IMR-90 (cell line): ENCODE measurements at regions not wholly inside any gene's neighbourhood (a gene's known extent, or its start where the extent isn't known, plus 50 kb on each side); places are given as distances from the start of the nearest gene placed in this dataset.

Experiments
- ATAC-seq: fragments of 200-7000 bp; cut with Tn5 transposase; 2 replicates; pipeline ENCODE4 v1.9.1; 2020; ENCODE audit warnings: low read depth, mild to moderate bottlenecking, moderate library complexity
- BruUV-seq: library from RNA; stranded (reverse); fragments of 400-500 nt; replicated peaks from 2 replicates; lab custom pipeline; 2021; lab: Mats Ljungman, UMichigan
- CTCF ChIA-PET: fragments of 300-600 bp; formaldehyde crosslinking; extraction: SDS; loops from one replicate; lab custom pipeline; 2021; ENCODE audit warnings: antibody characterized with exemption; lab: Yijun Ruan, JAX
- POLR2A ChIA-PET: fragments of 300-600 bp; sonication (Branson Sonifier 250); formaldehyde crosslinking; loops from one replicate; lab custom pipeline; 2022; ENCODE audit warnings: antibody characterized with exemption; ENCODE audit not compliant: unreplicated experiment; lab: Charles Lee
- DNase-seq: peaks from one replicate; pipeline ENCODE4 v3.0.0; 2013
- H2AFZ ChIP-seq: replicated peaks from 2 replicates; pipeline ENCODE3; 2013; ENCODE audit warnings: low read length, mild to moderate bottlenecking; ENCODE audit not compliant: poor library complexity
- H2AK5ac ChIP-seq: 2 replicates; pipeline ENCODE4 v1.6.1; 2013; ENCODE audit warnings: low read depth, low read length, inconsistent platforms
- H2AK9ac ChIP-seq: replicated peaks from 2 replicates; pipeline ENCODE3; 2013; ENCODE audit warnings: mild to moderate bottlenecking, low read depth, low read length, moderate library complexity; ENCODE audit not compliant: poor library complexity
- H2BK120ac ChIP-seq: 2 replicates; pipeline ENCODE4 v1.6.1; 2013; ENCODE audit warnings: low read depth, low read length, inconsistent platforms
- H2BK15ac ChIP-seq: 3 replicates; pipeline ENCODE4 v1.6.1; 2013; ENCODE audit warnings: low read depth, low read length, inconsistent platforms
- H2BK20ac ChIP-seq: 2 replicates; pipeline ENCODE4 v1.6.1; 2013; ENCODE audit warnings: low read depth, mild to moderate bottlenecking, inconsistent platforms, low read length, moderate library complexity
- H2BK5ac ChIP-seq: 2 replicates; pipeline ENCODE4 v1.6.1; 2013; ENCODE audit warnings: mild to moderate bottlenecking, low read depth, low read length, inconsistent platforms; ENCODE audit not compliant: poor library complexity, severe bottlenecking
- H3K14ac ChIP-seq: replicated peaks from 2 replicates; pipeline ENCODE4 v1.6.1; 2013; ENCODE audit warnings: low read depth, low read length, inconsistent platforms
- H3K18ac ChIP-seq: 2 replicates; pipeline ENCODE4 v1.6.1; 2013; ENCODE audit warnings: low read depth, low read length, control low read depth
- H3K23ac ChIP-seq: 2 replicates; pipeline ENCODE4 v1.6.1; 2013; ENCODE audit warnings: low read depth, low read length, inconsistent platforms
- H3K27ac ChIP-seq: 2 replicates; pipeline ENCODE4 v1.5.1; 2013; ENCODE audit warnings: mild to moderate bottlenecking, control low read depth, low read length; ENCODE audit not compliant: insufficient read depth
- H3K27me3 ChIP-seq: 2 replicates; pipeline ENCODE4 v1.6.1; 2013; ENCODE audit warnings: low read length; ENCODE audit not compliant: control insufficient read depth, insufficient read depth
- H3K36me3 ChIP-seq: 2 replicates; pipeline ENCODE4 v1.6.1; 2013; ENCODE audit warnings: low read length, mixed read lengths; ENCODE audit not compliant: control insufficient read depth, insufficient read depth
- H3K4ac ChIP-seq: 2 replicates; pipeline ENCODE4 v1.6.1; 2013; ENCODE audit warnings: low read depth, low read length, inconsistent platforms
- H3K4me1 ChIP-seq: 2 replicates; pipeline ENCODE4 v1.6.1; 2013; ENCODE audit warnings: low read length, mixed read lengths; ENCODE audit not compliant: control insufficient read depth, insufficient read depth
- H3K4me2 ChIP-seq: 2 replicates; pipeline ENCODE4 v1.6.1; 2013; ENCODE audit warnings: low read depth, mild to moderate bottlenecking, control low read depth, low read length, moderate library complexity
- H3K4me3 ChIP-seq: 2 replicates; pipeline ENCODE4 v1.5.1; 2013; ENCODE audit warnings: low read depth, mild to moderate bottlenecking, control low read depth, low read length, moderate library complexity; ENCODE audit not compliant: insufficient read depth
- H3K56ac ChIP-seq: 2 replicates; pipeline ENCODE4 v1.6.1; 2013; ENCODE audit warnings: low read length, inconsistent platforms; ENCODE audit not compliant: insufficient read depth; ENCODE audit errors: extremely low read depth
- H3K79me1 ChIP-seq, 2 experiments: 2 replicates each; pipeline ENCODE4 v1.6.1; 2013; ENCODE audit warnings: low read length in 2 of 2, inconsistent platforms in 1 of 2, low read depth in 1 of 2
- H3K9ac ChIP-seq: 2 replicates; pipeline ENCODE4 v1.6.1; 2013; ENCODE audit warnings: low read depth, low read length, control low read depth
- H3K9me1 ChIP-seq: 2 replicates; pipeline ENCODE4 v1.6.1; 2013; ENCODE audit warnings: low read length, inconsistent platforms; ENCODE audit not compliant: insufficient read depth
- H3K9me3 ChIP-seq: 2 replicates; pipeline ENCODE4 v1.6.1; 2013; ENCODE audit warnings: low read length; ENCODE audit not compliant: control insufficient read depth, insufficient read depth
- H4K20me1 ChIP-seq: 2 replicates; pipeline ENCODE4 v1.6.1; 2013; ENCODE audit warnings: low read length, inconsistent platforms; ENCODE audit not compliant: insufficient read depth
- H4K5ac ChIP-seq: 2 replicates; pipeline ENCODE4 v1.6.1; 2013; ENCODE audit warnings: mild to moderate bottlenecking, low read depth, low read length, control low read depth
- H4K8ac ChIP-seq, 2 experiments: 2 replicates each; pipeline ENCODE4 v1.6.1; 2013; ENCODE audit warnings: low read depth in 2 of 2, low read length in 2 of 2, control low read depth in 1 of 2, inconsistent platforms in 1 of 2
- H4K91ac ChIP-seq: 2 replicates; pipeline ENCODE4 v1.6.1; 2013; ENCODE audit warnings: low read depth, low read length, inconsistent platforms; ENCODE audit not compliant: insufficient read depth
- BHLHE40 ChIP-seq: fragments of 150-350 bp; IDR thresholded peaks from 2 replicates; pipeline ENCODE4 v1.6.1; 2016; ENCODE audit warnings: mild to moderate bottlenecking, low read depth, low read length
- CEBPB ChIP-seq: IDR thresholded peaks from 2 replicates; pipeline ENCODE4 v1.6.1; 2012; ENCODE audit warnings: low read depth, low read length, improper control_type of control experiment
- CHD1 ChIP-seq: IDR thresholded peaks from 2 replicates; pipeline ENCODE4 v1.6.1; 2012; ENCODE audit warnings: low read depth, low read length, improper control_type of control experiment
- FOS ChIP-seq: fragments of 150-350 bp; IDR thresholded peaks from 2 replicates; pipeline ENCODE4 v1.6.1; 2016; ENCODE audit warnings: low read depth, low read length
- MAFK ChIP-seq: IDR thresholded peaks from 2 replicates; pipeline ENCODE4 v1.6.1; 2012; ENCODE audit warnings: low read depth, low read length, improper control_type of control experiment
- MAZ ChIP-seq: IDR thresholded peaks from 2 replicates; pipeline ENCODE4 v1.6.1; 2012; ENCODE audit warnings: low read depth, mild to moderate bottlenecking, low read length, improper control_type of control experiment, moderate library complexity, borderline replicate concordance
- MXI1 ChIP-seq: IDR thresholded peaks from 2 replicates; pipeline ENCODE4 v1.6.1; 2012; ENCODE audit warnings: low read depth, mild to moderate bottlenecking, low read length, moderate library complexity, borderline replicate concordance
- POLR2A ChIP-seq: IDR thresholded peaks from 2 replicates; pipeline ENCODE4 v1.6.1; 2012; ENCODE audit warnings: mild to moderate bottlenecking, low read depth, low read length
- RAD21 ChIP-seq: IDR thresholded peaks from 2 replicates; pipeline ENCODE4 v1.6.1; 2012; ENCODE audit warnings: low read length, improper control_type of control experiment
- RCOR1 ChIP-seq: IDR thresholded peaks from 2 replicates; pipeline ENCODE4 v1.6.1; 2012; ENCODE audit warnings: mild to moderate bottlenecking, low read length, improper control_type of control experiment; ENCODE audit not compliant: insufficient replicate concordance
- RFX5 ChIP-seq: IDR thresholded peaks from 2 replicates; pipeline ENCODE4 v1.8.0; 2012; ENCODE audit warnings: low read depth, mild to moderate bottlenecking, low read length, moderate library complexity
- SMC3 ChIP-seq: fragments of 150-350 bp; IDR thresholded peaks from 2 replicates; pipeline ENCODE4 v1.6.1; 2016; ENCODE audit warnings: low read depth, mild to moderate bottlenecking, antibody characterized with exemption, low read length, moderate library complexity
- WGBS, 2 experiments: methylation state at CpG; one replicate each; pipeline versions ENCODE4 v1.1.5 to v1.1.7; 2013; ENCODE audit warnings: missing lambda C conversion rate in 2 of 2; ENCODE audit not compliant: insufficient read length in 1 of 2; ENCODE audit errors: extremely low coverage in 2 of 2; 5-methylcytosine and 5-hydroxymethylcytosine counted together
- dilution Hi-C: fragments of 300-500 bp; cut with HindIII; formaldehyde crosslinking; loops from one replicate; pipeline ENCODE4 v1.14.3; 2018; ENCODE audit warnings: low sequenced_read_pairs; ENCODE audit not compliant: unreplicated experiment
- in situ Hi-C: fragments of 300-500 bp; cut with MboI; formaldehyde crosslinking; loops from 3 replicates; pipeline ENCODE4 v1.14.3; 2019; ENCODE audit warnings: low sequenced_read_pairs, inconsistent platforms, mixed read lengths
- intact Hi-C: fragments of 100-400 bp; cut with micrococcal nuclease; formaldehyde crosslinking; loops from 2 replicates; pipeline ENCODE4 v1.10.0; 2022
- TF ChIP-seq, protein P1 (sequence below): fragments of 150-350 bp; IDR thresholded peaks from 2 replicates; pipeline ENCODE4 v1.6.1; 2016; ENCODE audit warnings: low read depth, mild to moderate bottlenecking, low read length, moderate library complexity, borderline replicate concordance
- TF ChIP-seq, protein P2 (sequence below): conservative IDR thresholded peaks from 2 replicates; pipeline ENCODE4 v1.5.1; 2012; ENCODE audit warnings: mild to moderate bottlenecking, low read depth, low read length, improper control_type of control experiment

DNA sequence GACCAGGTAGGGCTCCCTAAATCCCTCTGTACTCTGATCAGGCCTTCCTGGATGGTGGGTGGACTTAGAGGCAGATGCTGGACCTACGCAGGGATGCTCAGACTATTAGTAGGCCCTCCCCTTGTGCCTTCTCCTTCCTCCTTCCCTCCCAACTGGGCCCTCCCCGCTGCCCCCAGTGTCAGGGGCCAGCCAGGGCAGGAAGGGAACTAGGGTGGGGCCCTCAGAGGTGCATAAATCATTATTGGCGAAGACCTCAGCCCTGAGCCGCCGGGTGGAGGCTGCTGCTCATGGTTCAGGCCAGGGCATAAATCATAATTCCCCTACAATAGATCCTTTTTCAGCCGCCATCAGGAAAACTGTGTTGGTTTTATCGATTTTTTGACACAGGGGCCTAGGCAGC lies 81.4 kb downstream of the MRM1 start:
- no peak overlapping the region for H3K18ac ChIP-seq
- no peak overlapping the region for H3K56ac ChIP-seq
- ATAC-seq (no peak), DNase-seq (no peak)
- no peak overlapping the region for H2BK15ac ChIP-seq
- no peak overlapping the region for H4K8ac ChIP-seq
- H4K5ac ChIP-seq, result no peak overlapping the region
- dilution Hi-C loops, result no loop called here
- H3K4me1 ChIP-seq, result no peaks in the 10 kb centered on the region
- H3K9me1 ChIP-seq, result no peaks in the 10 kb centered on the region
- H2BK20ac ChIP-seq, result no peak overlapping the region
- H3K27me3 ChIP-seq, result peaks cover 14% of the 10 kb centered on the region
- no peak overlapping the region for H4K91ac ChIP-seq
- in situ Hi-C loops, result no loop called here
- H3K36me3 ChIP-seq, result no peaks in the 10 kb centered on the region
- no peak overlapping the region for H2BK5ac ChIP-seq
- no peak overlapping the region for H2AK9ac ChIP-seq
- no peak overlapping the region for H3K4ac ChIP-seq
- no TSS peak for BruUV-seq
- H3K79me1 ChIP-seq, result no peaks in the 10 kb centered on the region
- H3K9ac ChIP-seq, result no peak overlapping the region
- no peaks in the 10 kb centered on the region for H3K9me3 ChIP-seq
- H3K4me3 ChIP-seq, result no peak overlapping the region
- H2BK120ac ChIP-seq, result no peak overlapping the region
- intact Hi-C loops, result no loop called here
- no peak overlapping the region for H2AFZ ChIP-seq
- TF ChIP-seq BHLHE40 (no peak), FOS (no peak), RCOR1 (no peak), CEBPB (no peak), RFX5 (no peak), CHD1 (no peak), MAZ (no peak), SMC3 (no peak), MXI1 (no peak), POLR2A (no peak), MAFK (no peak), RAD21 (no peak)
- TF ChIP-seq, protein P1, sequence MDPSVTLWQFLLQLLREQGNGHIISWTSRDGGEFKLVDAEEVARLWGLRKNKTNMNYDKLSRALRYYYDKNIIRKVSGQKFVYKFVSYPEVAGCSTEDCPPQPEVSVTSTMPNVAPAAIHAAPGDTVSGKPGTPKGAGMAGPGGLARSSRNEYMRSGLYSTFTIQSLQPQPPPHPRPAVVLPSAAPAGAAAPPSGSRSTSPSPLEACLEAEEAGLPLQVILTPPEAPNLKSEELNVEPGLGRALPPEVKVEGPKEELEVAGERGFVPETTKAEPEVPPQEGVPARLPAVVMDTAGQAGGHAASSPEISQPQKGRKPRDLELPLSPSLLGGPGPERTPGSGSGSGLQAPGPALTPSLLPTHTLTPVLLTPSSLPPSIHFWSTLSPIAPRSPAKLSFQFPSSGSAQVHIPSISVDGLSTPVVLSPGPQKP, result no peak
- TF ChIP-seq, protein P2, sequence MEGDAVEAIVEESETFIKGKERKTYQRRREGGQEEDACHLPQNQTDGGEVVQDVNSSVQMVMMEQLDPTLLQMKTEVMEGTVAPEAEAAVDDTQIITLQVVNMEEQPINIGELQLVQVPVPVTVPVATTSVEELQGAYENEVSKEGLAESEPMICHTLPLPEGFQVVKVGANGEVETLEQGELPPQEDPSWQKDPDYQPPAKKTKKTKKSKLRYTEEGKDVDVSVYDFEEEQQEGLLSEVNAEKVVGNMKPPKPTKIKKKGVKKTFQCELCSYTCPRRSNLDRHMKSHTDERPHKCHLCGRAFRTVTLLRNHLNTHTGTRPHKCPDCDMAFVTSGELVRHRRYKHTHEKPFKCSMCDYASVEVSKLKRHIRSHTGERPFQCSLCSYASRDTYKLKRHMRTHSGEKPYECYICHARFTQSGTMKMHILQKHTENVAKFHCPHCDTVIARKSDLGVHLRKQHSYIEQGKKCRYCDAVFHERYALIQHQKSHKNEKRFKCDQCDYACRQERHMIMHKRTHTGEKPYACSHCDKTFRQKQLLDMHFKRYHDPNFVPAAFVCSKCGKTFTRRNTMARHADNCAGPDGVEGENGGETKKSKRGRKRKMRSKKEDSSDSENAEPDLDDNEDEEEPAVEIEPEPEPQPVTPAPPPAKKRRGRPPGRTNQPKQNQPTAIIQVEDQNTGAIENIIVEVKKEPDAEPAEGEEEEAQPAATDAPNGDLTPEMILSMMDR, result no peak
- H2AK5ac ChIP-seq, result no peak overlapping the region
- H3K14ac ChIP-seq, result no peak overlapping the region
- H4K20me1 ChIP-seq, result no peaks in the 10 kb centered on the region
- H3K23ac ChIP-seq, result no peak overlapping the region
- no CpG with 5 or more reads among the region's 7 CpGs for WGBS, 2 experiments
- CTCF ChIA-PET, result no interaction called here
- H3K4me2 ChIP-seq, result no peak overlapping the region
- POLR2A ChIA-PET, result no interaction called here
- no peak overlapping the region for H3K27ac ChIP-seq
